ENCODE measurements at regions not wholly inside any gene's neighbourhood (a gene's known extent, or its start where the extent isn't known, plus 50 kb on each side); places are given as distances from the start of the nearest gene placed in this dataset.

GRCh38 chrX:13169684-13170083, 125.3 kb upstream of the FAM9C start:
- ChIA-PET POLR2A (no interaction called here), CTCF (interaction anchor here (0.6 kb wide), 1 partner anchor 34 kb away, joined by 3 read pairs; no protein-coding TSS in a partner anchor)
- DNase-seq (ENCODE audit: extremely low spot score), result no peak
- TF ChIP-seq PKNOX1 (IDR thresholded peaks at IDR 0.05) (no peak), ARNT (IDR thresholded peaks at IDR 0.05) (no peak), HDGF (IDR thresholded peaks at IDR 0.05; ENCODE audit: borderline replicate concordance) (no peak), BHLHE40 (IDR thresholded peaks at IDR 0.05; ENCODE audit: borderline replicate concordance) (no peak), FOXK2 (IDR thresholded peaks at IDR 0.05) (no peak), SUZ12 (IDR thresholded peaks at IDR 0.05) (no peak), FOXM1 (IDR thresholded peaks at IDR 0.05; ENCODE audit: borderline replicate concordance) (no peak), LEF1 (IDR thresholded peaks at IDR 0.05; ENCODE audit: borderline replicate concordance) (no peak), TARDBP (IDR thresholded peaks at IDR 0.05) (no peak), ZNF384 (IDR thresholded peaks at IDR 0.05) (no peak), CTBP1 (IDR thresholded peaks at IDR 0.05; ENCODE audit: borderline replicate concordance) (no peak), ELF4 (IDR thresholded peaks at IDR 0.05) (no peak), SP1 (IDR thresholded peaks at IDR 0.05) (no peak), FOXA1 (IDR thresholded peaks at IDR 0.05) (no peak)

- ChIA-PET POLR2A (no interaction called here), CTCF (no interaction called here)
- DNase-seq (ENCODE audit: extremely low spot score), result no peak
- no peak for TF ChIP-seq SP1 (IDR thresholded peaks at IDR 0.05)
- no peak for TF ChIP-seq ZNF384 (IDR thresholded peaks at IDR 0.05)
- TF ChIP-seq PKNOX1 (IDR thresholded peaks at IDR 0.05), result no peak
- no peak for TF ChIP-seq LEF1 (IDR thresholded peaks at IDR 0.05; ENCODE audit: borderline replicate concordance)
- TF ChIP-seq FOXM1 (IDR thresholded peaks at IDR 0.05; ENCODE audit: borderline replicate concordance), result no peak
- TF ChIP-seq BHLHE40 (IDR thresholded peaks at IDR 0.05; ENCODE audit: borderline replicate concordance), result no peak
- TF ChIP-seq FOXK2 (IDR thresholded peaks at IDR 0.05), result no peak
These were observed 123.8 kb upstream of the FAM9C start for GRCh38 chrX:13168269-13168668.

- DNase-seq (ENCODE audit: extremely low spot score), result no peak
- TF ChIP-seq ZNF384 (IDR thresholded peaks at IDR 0.05) (no peak), FOXM1 (IDR thresholded peaks at IDR 0.05; ENCODE audit: borderline replicate concordance) (no peak), BHLHE40 (IDR thresholded peaks at IDR 0.05; ENCODE audit: borderline replicate concordance) (no peak), LEF1 (IDR thresholded peaks at IDR 0.05; ENCODE audit: borderline replicate concordance) (no peak)
- CTCF ChIA-PET, result no interaction called here
- POLR2A ChIA-PET, result no interaction called here
These were observed 123.2 kb upstream of the FAM9C start for GRCh38 chrX:13167481-13168231.

GRCh38 chrX:13165266-13166189, 121.1 kb upstream of the FAM9C start:
- ChIA-PET CTCF (no interaction called here), POLR2A (no interaction called here)
- DNase-seq (ENCODE audit: extremely low spot score), result no peak
- TF ChIP-seq CTBP1 (IDR thresholded peaks at IDR 0.05; ENCODE audit: borderline replicate concordance) (no peak), TARDBP (IDR thresholded peaks at IDR 0.05) (no peak), SUZ12 (IDR thresholded peaks at IDR 0.05) (no peak), ELF4 (IDR thresholded peaks at IDR 0.05) (no peak), HDGF (IDR thresholded peaks at IDR 0.05; ENCODE audit: borderline replicate concordance) (no peak), SP1 (IDR thresholded peaks at IDR 0.05) (no peak), BHLHE40 (IDR thresholded peaks at IDR 0.05; ENCODE audit: borderline replicate concordance) (no peak), L3MBTL2 (conservative IDR thresholded peaks at IDR 0.05) (no peak), PKNOX1 (IDR thresholded peaks at IDR 0.05) (no peak), FOXA1 (IDR thresholded peaks at IDR 0.05) (no peak), NFRKB (IDR thresholded peaks at IDR 0.05) (no peak), ARNT (IDR thresholded peaks at IDR 0.05) (no peak), FOXM1 (IDR thresholded peaks at IDR 0.05; ENCODE audit: borderline replicate concordance) (no peak), ZNF384 (IDR thresholded peaks at IDR 0.05) (no peak), FOXK2 (IDR thresholded peaks at IDR 0.05) (no peak), LEF1 (IDR thresholded peaks at IDR 0.05; ENCODE audit: borderline replicate concordance) (no peak)

- ChIA-PET CTCF (no interaction called here), POLR2A (no interaction called here)
- DNase-seq (ENCODE audit: extremely low spot score), result no peak
- TF ChIP-seq FOXA1 (IDR thresholded peaks at IDR 0.05) (no peak), LEF1 (IDR thresholded peaks at IDR 0.05; ENCODE audit: borderline replicate concordance) (no peak), NFRKB (IDR thresholded peaks at IDR 0.05) (no peak), ZNF384 (IDR thresholded peaks at IDR 0.05) (no peak), TARDBP (IDR thresholded peaks at IDR 0.05) (no peak), CTBP1 (IDR thresholded peaks at IDR 0.05; ENCODE audit: borderline replicate concordance) (no peak), FOXM1 (IDR thresholded peaks at IDR 0.05; ENCODE audit: borderline replicate concordance) (no peak), L3MBTL2 (conservative IDR thresholded peaks at IDR 0.05) (no peak), HDGF (IDR thresholded peaks at IDR 0.05; ENCODE audit: borderline replicate concordance) (no peak), ARNT (IDR thresholded peaks at IDR 0.05) (no peak), PKNOX1 (IDR thresholded peaks at IDR 0.05) (no peak), FOXK2 (IDR thresholded peaks at IDR 0.05) (no peak)
These were observed 120.2 kb upstream of the FAM9C start for GRCh38 chrX:13164611-13165010.
